ENCODE measurements at regions not wholly inside any gene's neighbourhood (a gene's known extent, or its start where the extent isn't known, plus 50 kb on each side); places are given as distances from the start of the nearest gene placed in this dataset.

- TF ChIP-seq CTCF (IDR thresholded peaks at IDR 0.05): no peak
- TF ChIP-seq POLR2A (IDR thresholded peaks at IDR 0.05): no peak
- TF ChIP-seq POLR2AphosphoS5 (IDR thresholded peaks at IDR 0.05): no peak
- no peak for TF ChIP-seq EP300 (IDR thresholded peaks at IDR 0.05)
Observed at GRCh38 chr16:64416216-64417005, 705.5 kb downstream of the CDH11 start.
